OCI-LY7 (cell line): ENCODE measurements at regions not wholly inside any gene's neighbourhood (a gene's known extent, or its start where the extent isn't known, plus 50 kb on each side); places are given as distances from the start of the nearest gene placed in this dataset.

Experiments
- EZH2phosphoT487 ChIP-seq: fragments of 200-600 bp; sonication (generic); IDR thresholded peaks from 2 replicates; pipeline ENCODE4 v1.6.1; 2018; ENCODE audit warnings: low read depth, borderline replicate concordance, mild to moderate bottlenecking, mixed run types, antibody characterized with exemption, low read length, moderate library complexity, mixed read lengths
- TF ChIP-seq, protein P1 (sequence below): fragments of 200-600 bp; sonication (generic); conservative IDR thresholded peaks from 2 replicates; pipeline ENCODE4 v1.5.1; 2014; ENCODE audit warnings: mild to moderate bottlenecking, antibody characterized with exemption, low read length, moderate library complexity, mixed read lengths

DNA sequence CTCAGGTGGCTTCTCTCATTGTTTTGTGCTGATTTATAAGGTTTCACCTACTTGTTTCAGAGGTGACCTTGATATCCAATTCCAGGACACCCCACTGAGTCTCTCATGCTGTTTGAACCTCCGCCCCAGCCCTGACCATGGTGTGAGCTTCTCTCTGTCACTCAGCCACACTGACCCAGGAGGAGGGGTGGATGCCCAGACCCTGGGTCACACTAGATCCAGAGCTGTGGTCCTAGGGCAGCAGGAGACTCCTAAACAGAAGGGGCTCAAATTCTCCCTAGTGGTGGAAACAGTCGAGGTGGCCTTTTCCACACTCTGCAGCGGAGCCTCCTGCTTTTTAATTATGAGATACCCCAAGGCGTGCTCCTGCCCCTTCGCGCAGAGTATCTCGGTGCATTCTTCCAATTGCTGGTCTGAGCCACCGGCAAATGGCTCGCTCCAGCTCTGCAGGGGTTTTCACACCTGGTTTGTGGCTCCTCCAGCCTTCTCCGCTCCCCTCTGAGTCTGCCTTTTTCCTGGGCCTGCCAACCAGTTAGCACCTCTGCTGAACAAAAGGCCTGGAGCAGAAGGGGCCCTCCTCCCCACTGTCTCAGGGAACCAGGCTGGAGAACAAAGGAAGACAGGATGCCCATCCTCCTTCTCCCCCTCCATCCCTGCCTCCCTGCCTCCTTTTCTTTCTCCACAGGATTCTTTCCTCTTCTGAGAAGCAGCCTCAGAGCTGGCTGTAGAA, 147.3 kb upstream of the SPRED2 start:
- TF ChIP-seq, protein P1, sequence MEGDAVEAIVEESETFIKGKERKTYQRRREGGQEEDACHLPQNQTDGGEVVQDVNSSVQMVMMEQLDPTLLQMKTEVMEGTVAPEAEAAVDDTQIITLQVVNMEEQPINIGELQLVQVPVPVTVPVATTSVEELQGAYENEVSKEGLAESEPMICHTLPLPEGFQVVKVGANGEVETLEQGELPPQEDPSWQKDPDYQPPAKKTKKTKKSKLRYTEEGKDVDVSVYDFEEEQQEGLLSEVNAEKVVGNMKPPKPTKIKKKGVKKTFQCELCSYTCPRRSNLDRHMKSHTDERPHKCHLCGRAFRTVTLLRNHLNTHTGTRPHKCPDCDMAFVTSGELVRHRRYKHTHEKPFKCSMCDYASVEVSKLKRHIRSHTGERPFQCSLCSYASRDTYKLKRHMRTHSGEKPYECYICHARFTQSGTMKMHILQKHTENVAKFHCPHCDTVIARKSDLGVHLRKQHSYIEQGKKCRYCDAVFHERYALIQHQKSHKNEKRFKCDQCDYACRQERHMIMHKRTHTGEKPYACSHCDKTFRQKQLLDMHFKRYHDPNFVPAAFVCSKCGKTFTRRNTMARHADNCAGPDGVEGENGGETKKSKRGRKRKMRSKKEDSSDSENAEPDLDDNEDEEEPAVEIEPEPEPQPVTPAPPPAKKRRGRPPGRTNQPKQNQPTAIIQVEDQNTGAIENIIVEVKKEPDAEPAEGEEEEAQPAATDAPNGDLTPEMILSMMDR: no peak
- TF ChIP-seq EZH2phosphoT487: no peak
